Neural progenitor cell (in vitro differentiated cells): ENCODE measurements at regions not wholly inside any gene's neighbourhood (a gene's known extent, or its start where the extent isn't known, plus 50 kb on each side); places are given as distances from the start of the nearest gene placed in this dataset.
"Not testable (repeated sequence)": the region's sequence is repeated elsewhere in the genome, so short reads cannot be mapped to it uniquely, and the experiment has no call there.

Source experiments
- CTCF ChIP-seq: fragments of 200-600 bp; sonication (generic); IDR thresholded peaks from 2 replicates; pipeline ENCODE4 v1.5.1; 2017; ENCODE audit warnings: antibody characterized with exemption, mild to moderate bottlenecking
- EZH2 ChIP-seq: fragments of 200-600 bp; sonication (generic); IDR thresholded peaks from 2 replicates; pipeline ENCODE4 v1.6.1; 2017; ENCODE audit warnings: antibody characterized with exemption, mild to moderate bottlenecking, moderate library complexity

GRCh38 chr14:106722813-106723687 lies 1196.7 kb downstream of the TMEM121 start:
- not testable (repeated sequence) for TF ChIP-seq CTCF, EZH2
